SK-N-SH (cell line): ENCODE measurements at regions not wholly inside any gene's neighbourhood (a gene's known extent, or its start where the extent isn't known, plus 50 kb on each side); places are given as distances from the start of the nearest gene placed in this dataset.

Experiments
- CTCF ChIA-PET: fragments of 300-600, 350-600 bp; formaldehyde crosslinking; extraction: SDS; loops from one replicate; lab custom pipeline; 2021; lab: Yijun Ruan, JAX
- POLR2A ChIA-PET: fragments of 350-600 bp; sonication (Branson Sonifier 250); formaldehyde crosslinking; extraction: SDS; loops from one replicate; lab custom pipeline; 2020; ENCODE audit warnings: antibody characterized with exemption, inconsistent platforms; lab: Yijun Ruan, JAX
- DNase-seq: peaks from one replicate; pipeline ENCODE4 v3.0.0; 2012
- H2AFZ ChIP-seq: fragments of 200-600 bp; sonication (generic); 2 replicates; pipeline ENCODE4 v1.8.1; 2016; ENCODE audit warnings: antibody characterized with exemption, mild to moderate bottlenecking, low read depth
- H3F3A ChIP-seq: fragments of 200-600 bp; sonication (generic); replicated peaks from 2 replicates; pipeline ENCODE3; 2016; ENCODE audit warnings: antibody characterized with exemption, mild to moderate bottlenecking; ENCODE audit not compliant: insufficient read depth
- H3K27ac ChIP-seq, 2 experiments: fragments of 200-500 bp in 1 of 2; fragments of 200-600 bp in 1 of 2; sonication (Bioruptor generic) in 1 of 2; sonication (generic), shearing (Covaris generic) in 1 of 2; 2 replicates each; pipeline versions ENCODE4 v1.5.1 to v1.6.1; 2014 to 2016; ENCODE audit warnings: low read depth in 2 of 2, inconsistent platforms in 1 of 2, low read length in 1 of 2, mild to moderate bottlenecking in 1 of 2, mixed read lengths in 1 of 2
- H3K27me3 ChIP-seq: fragments of 200-600 bp; sonication (generic), shearing (Covaris generic); 2 replicates; pipeline ENCODE4 v1.6.1; 2016; ENCODE audit warnings: mixed run types; ENCODE audit not compliant: insufficient read depth
- H3K36me3 ChIP-seq, 2 experiments: fragments of 200-500 bp in 1 of 2; fragments of 200-600 bp in 1 of 2; sonication (Bioruptor generic) in 1 of 2; sonication (generic) in 1 of 2; replicated peaks in 1 of 2; 2 replicates each; pipeline versions ENCODE3 to v1.5.1; 2014 to 2016; ENCODE audit warnings: low read length in 1 of 2, mild to moderate bottlenecking in 1 of 2; ENCODE audit not compliant: insufficient read depth in 2 of 2, control insufficient read depth in 1 of 2
- H3K4me1 ChIP-seq, 2 experiments: fragments of 200-500 bp in 1 of 2; fragments of 200-600 bp in 1 of 2; sonication (Bioruptor generic) in 1 of 2; sonication (generic), shearing (Covaris generic) in 1 of 2; 2 replicates each; pipeline versions ENCODE4 v1.5.1 to v1.6.1; 2014 to 2016; ENCODE audit warnings: low read depth in 1 of 2, low read length in 1 of 2, mixed run types in 1 of 2; ENCODE audit not compliant: insufficient read depth in 2 of 2, control insufficient read depth in 1 of 2
- H3K4me2 ChIP-seq: fragments of 200-600 bp; sonication (generic), shearing (Covaris generic); 2 replicates; pipeline ENCODE4 v1.6.1; 2017; ENCODE audit warnings: mixed run types
- H3K4me3 ChIP-seq, 2 experiments: fragments of 200-500 bp in 1 of 2; fragments of 200-600 bp in 1 of 2; sonication (Bioruptor generic) in 1 of 2; sonication (generic), shearing (Covaris generic) in 1 of 2; 2 replicates each; pipeline versions ENCODE4 v1.5.1 to v1.8.1; 2014 to 2016; ENCODE audit warnings: low read depth in 2 of 2, inconsistent platforms in 1 of 2, low read length in 1 of 2, mild to moderate bottlenecking in 1 of 2, mixed read lengths in 1 of 2, moderate library complexity in 1 of 2
- H3K79me2 ChIP-seq: fragments of 200-600 bp; sonication (generic); 2 replicates; pipeline ENCODE4 v1.8.1; 2017; ENCODE audit warnings: mild to moderate bottlenecking; ENCODE audit not compliant: insufficient read depth
- H3K9ac ChIP-seq: fragments of 200-600 bp; sonication (generic); 2 replicates; pipeline ENCODE4 v1.6.1; 2017; ENCODE audit warnings: mixed run types
- H3K9me2 ChIP-seq: fragments of 200-600 bp; sonication (generic); 2 replicates; pipeline ENCODE4 v1.6.1; 2017; ENCODE audit warnings: mixed run types
- H3K9me3 ChIP-seq: fragments of 200-600 bp; sonication (generic); 2 replicates; pipeline ENCODE4 v1.6.1; 2017; ENCODE audit warnings: mixed run types, mild to moderate bottlenecking, moderate library complexity
- H4K20me1 ChIP-seq: fragments of 200-600 bp; sonication (generic); 2 replicates; pipeline ENCODE4 v1.6.1; 2017; ENCODE audit warnings: mild to moderate bottlenecking, mixed run types; ENCODE audit not compliant: insufficient read depth
- CHD2 ChIP-seq: fragments of 150-350 bp; IDR thresholded peaks from 2 replicates; pipeline ENCODE4 v1.6.1; 2018; ENCODE audit warnings: low read length; ENCODE audit not compliant: partially characterized antibody
- CTCF ChIP-seq: fragments of 200-600 bp; sonication (generic); IDR thresholded peaks from 2 replicates; pipeline ENCODE4 v1.6.1; 2017; ENCODE audit warnings: antibody characterized with exemption, mild to moderate bottlenecking, moderate library complexity
- ELF1 ChIP-seq: IDR thresholded peaks from 2 replicates; pipeline ENCODE4 v1.4.0; 2012
- EZH2phosphoT487 ChIP-seq: fragments of 200-600 bp; sonication (generic); IDR thresholded peaks from 2 replicates; pipeline ENCODE4 v1.6.1; 2017; ENCODE audit warnings: low read depth, mixed run types, mild to moderate bottlenecking, antibody characterized with exemption, moderate library complexity, borderline replicate concordance
- FOXM1 ChIP-seq: IDR thresholded peaks from 2 replicates; pipeline ENCODE4 v1.4.0; 2012; ENCODE audit warnings: low read depth, mild to moderate bottlenecking
- GABPA ChIP-seq: IDR thresholded peaks from 2 replicates; pipeline ENCODE4 v1.4.0; 2012; ENCODE audit warnings: low read depth, mild to moderate bottlenecking
- GATA2 ChIP-seq: sonication (generic); formaldehyde crosslinking; IDR thresholded peaks from 2 replicates; pipeline ENCODE4 v1.5.0; 2020; ENCODE audit warnings: mild to moderate bottlenecking, missing genetic modification reagents
- JUND ChIP-seq: IDR thresholded peaks from 2 replicates; pipeline ENCODE4 v1.4.0; 2012
- NFIC ChIP-seq: IDR thresholded peaks from 2 replicates; pipeline ENCODE4 v1.4.0; 2012; ENCODE audit warnings: borderline replicate concordance
- NRF1 ChIP-seq: IDR thresholded peaks from 2 replicates; pipeline ENCODE4 v1.6.1; 2012; ENCODE audit warnings: low read depth, mild to moderate bottlenecking, low read length
- POLR2AphosphoS5 ChIP-seq: IDR thresholded peaks from 2 replicates; pipeline ENCODE4 v1.6.1; 2012; ENCODE audit warnings: low read depth, low read length
- RAD21 ChIP-seq: IDR thresholded peaks from 2 replicates; pipeline ENCODE4 v1.6.1; 2012; ENCODE audit warnings: mild to moderate bottlenecking, low read length
- RCOR1 ChIP-seq: fragments of 150-350 bp; IDR thresholded peaks from 2 replicates; pipeline ENCODE4 v1.6.1; 2017; ENCODE audit warnings: antibody characterized with exemption, low read length
- RFX5 ChIP-seq: IDR thresholded peaks from 2 replicates; pipeline ENCODE4 v1.6.1; 2012; ENCODE audit warnings: mild to moderate bottlenecking, improper control_type of control experiment, low read length
- RXRA ChIP-seq: IDR thresholded peaks from 2 replicates; pipeline ENCODE4 v1.4.0; 2012; ENCODE audit warnings: low read depth, mild to moderate bottlenecking, borderline replicate concordance
- SMC3 ChIP-seq: IDR thresholded peaks from 2 replicates; pipeline ENCODE4 v1.6.1; 2012; ENCODE audit warnings: low read depth, low read length, improper control_type of control experiment
- TCF12 ChIP-seq: IDR thresholded peaks from 2 replicates; pipeline ENCODE4 v1.4.0; 2012
- TEAD4 ChIP-seq: IDR thresholded peaks from 2 replicates; pipeline ENCODE4 v1.4.0; 2012; ENCODE audit warnings: mild to moderate bottlenecking, borderline replicate concordance; ENCODE audit not compliant: insufficient read depth
- WGBS: methylation state at CpG from one replicate; pipeline ENCODE4 v1.1.6; 2017; ENCODE audit warnings: low lambda C conversion rate; 5-methylcytosine and 5-hydroxymethylcytosine counted together
- TF ChIP-seq, protein P1 (sequence below): IDR thresholded peaks from 2 replicates; pipeline ENCODE4; 2012
- TF ChIP-seq, protein P2 (sequence below): fragments of 150-350 bp; IDR thresholded peaks from 2 replicates; pipeline ENCODE4 v1.6.1; 2016; ENCODE audit warnings: mild to moderate bottlenecking, low read depth, low read length
- TF ChIP-seq, protein P3 (sequence below): IDR thresholded peaks from 2 replicates; pipeline ENCODE4 v1.4.0; 2012; ENCODE audit warnings: low read depth

DNA sequence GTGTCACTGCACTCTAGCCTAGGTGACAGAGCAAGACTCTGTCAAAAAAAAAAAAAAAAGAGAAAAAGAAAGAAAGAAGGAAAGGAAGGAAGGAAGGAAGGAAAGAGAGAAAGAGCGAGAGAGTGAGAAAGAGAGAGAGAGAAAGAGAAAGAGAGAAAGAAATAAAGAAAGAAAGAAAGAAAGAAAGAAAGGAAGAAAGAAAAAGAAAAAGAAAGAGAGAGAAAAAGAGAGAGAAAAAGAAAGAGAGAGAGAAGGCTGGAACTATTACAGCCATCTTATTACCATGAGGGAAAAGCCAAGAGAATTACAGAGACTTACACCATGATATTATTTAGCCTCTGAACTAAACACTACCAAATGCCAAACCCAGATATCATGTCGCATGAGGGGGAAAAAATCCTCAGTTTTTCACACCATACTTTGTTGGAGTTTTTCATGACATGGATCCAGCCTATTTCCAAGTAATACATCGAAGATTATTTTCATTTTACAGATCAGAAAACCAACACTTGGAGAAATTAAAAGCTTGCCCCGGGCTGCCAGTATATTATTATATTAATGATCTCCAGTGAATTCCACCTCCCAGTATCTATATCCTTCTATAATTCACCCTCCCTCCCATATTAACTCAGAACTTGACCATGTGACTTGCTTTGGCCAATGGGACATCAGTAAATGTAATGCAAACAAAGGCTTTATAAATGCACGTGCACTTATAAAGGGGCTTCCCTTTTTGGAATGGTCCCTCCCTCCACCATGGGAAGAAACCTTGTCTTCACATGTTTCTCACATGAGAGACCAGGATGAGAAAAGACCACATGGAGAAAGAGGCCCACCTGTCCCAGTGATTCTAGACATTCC is 148.6 kb downstream of the MIS18A start:
- no peak overlapping the region for H3K4me2 ChIP-seq
- H3K4me1 ChIP-seq, result peaks cover 0 to 9% of the 10 kb centered on the region in 2 experiments; a peak in 1 of 4 replicates
- 58% methylated on average over 5 of the region's 5 CpGs for WGBS
- no peaks in the 10 kb centered on the region for H3K9me2 ChIP-seq
- CTCF ChIA-PET, result no interaction called here
- H3K79me2 ChIP-seq, result no peaks in the 10 kb centered on the region
- no peak overlapping the region for H3K9ac ChIP-seq
- H3F3A ChIP-seq, result no peaks in the 10 kb centered on the region
- H4K20me1 ChIP-seq, result no peaks in the 10 kb centered on the region
- TF ChIP-seq SMC3, result no peak
- TF ChIP-seq JUND, result no peak
- no peak for TF ChIP-seq RCOR1
- TF ChIP-seq, protein P1, sequence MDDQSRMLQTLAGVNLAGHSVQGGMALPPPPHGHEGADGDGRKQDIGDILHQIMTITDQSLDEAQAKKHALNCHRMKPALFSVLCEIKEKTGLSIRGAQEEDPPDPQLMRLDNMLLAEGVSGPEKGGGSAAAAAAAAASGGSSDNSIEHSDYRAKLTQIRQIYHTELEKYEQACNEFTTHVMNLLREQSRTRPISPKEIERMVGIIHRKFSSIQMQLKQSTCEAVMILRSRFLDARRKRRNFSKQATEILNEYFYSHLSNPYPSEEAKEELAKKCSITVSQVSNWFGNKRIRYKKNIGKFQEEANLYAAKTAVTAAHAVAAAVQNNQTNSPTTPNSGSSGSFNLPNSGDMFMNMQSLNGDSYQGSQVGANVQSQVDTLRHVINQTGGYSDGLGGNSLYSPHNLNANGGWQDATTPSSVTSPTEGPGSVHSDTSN, result no peak
- TF ChIP-seq CHD2, result no peak
- no peak for TF ChIP-seq EZH2phosphoT487
- TF ChIP-seq FOXM1, result no peak
- no peak for TF ChIP-seq NFIC
- TF ChIP-seq, protein P2, sequence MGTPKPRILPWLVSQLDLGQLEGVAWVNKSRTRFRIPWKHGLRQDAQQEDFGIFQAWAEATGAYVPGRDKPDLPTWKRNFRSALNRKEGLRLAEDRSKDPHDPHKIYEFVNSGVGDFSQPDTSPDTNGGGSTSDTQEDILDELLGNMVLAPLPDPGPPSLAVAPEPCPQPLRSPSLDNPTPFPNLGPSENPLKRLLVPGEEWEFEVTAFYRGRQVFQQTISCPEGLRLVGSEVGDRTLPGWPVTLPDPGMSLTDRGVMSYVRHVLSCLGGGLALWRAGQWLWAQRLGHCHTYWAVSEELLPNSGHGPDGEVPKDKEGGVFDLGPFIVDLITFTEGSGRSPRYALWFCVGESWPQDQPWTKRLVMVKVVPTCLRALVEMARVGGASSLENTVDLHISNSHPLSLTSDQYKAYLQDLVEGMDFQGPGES, result no peak
- TF ChIP-seq TCF12, result no peak
- TF ChIP-seq ELF1, result no peak
- no peak for TF ChIP-seq NRF1
- no peak for TF ChIP-seq GATA2 (CRISPR knock-in tag)
- no peak for TF ChIP-seq RXRA
- TF ChIP-seq TEAD4, result no peak
- no peak for TF ChIP-seq RFX5
- no peak for TF ChIP-seq POLR2AphosphoS5
- DNase-seq, result no peak
- H2AFZ ChIP-seq, result no peak overlapping the region
- no peak overlapping the region for H3K27ac ChIP-seq
- no peaks in the 10 kb centered on the region for H3K36me3 ChIP-seq
- POLR2A ChIA-PET, result no interaction called here
- no peaks in the 10 kb centered on the region for H3K27me3 ChIP-seq
- H3K9me3 ChIP-seq, result no peaks in the 10 kb centered on the region
- no peak overlapping the region for H3K4me3 ChIP-seq

DNA sequence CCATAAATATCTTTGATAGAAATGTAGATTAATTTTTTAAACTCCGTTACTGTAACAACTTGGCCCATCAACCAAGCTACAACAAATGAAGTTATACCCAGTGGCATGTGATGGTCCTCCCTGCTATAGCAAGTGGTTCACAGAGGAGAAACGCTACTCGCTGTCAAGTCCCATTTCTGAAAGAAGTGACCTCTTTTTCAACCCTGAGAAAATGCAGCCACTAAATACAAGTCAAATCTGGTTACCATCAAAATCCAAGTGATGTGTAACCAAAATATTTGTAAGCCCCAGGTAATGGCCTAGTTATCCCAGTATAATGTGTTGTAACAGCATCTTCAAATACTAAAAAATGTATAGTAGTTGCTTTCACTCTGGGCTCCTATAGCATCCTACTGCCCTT is 151.8 kb downstream of the MIS18A start:
- no peak overlapping the region for H3K9ac ChIP-seq
- no peaks in the 10 kb centered on the region for H3F3A ChIP-seq
- H3K4me1 ChIP-seq, result no peaks in the 10 kb centered on the region; a peak in 1 of 4 replicates
- H3K36me3 ChIP-seq, result no peaks in the 10 kb centered on the region
- no peaks in the 10 kb centered on the region for H3K9me2 ChIP-seq
- no peak overlapping the region for H3K4me3 ChIP-seq
- ChIA-PET POLR2A (no interaction called here), CTCF (interaction anchor here (1.2 kb wide), 1 partner anchor 131 kb away, joined by 4 read pairs; no protein-coding TSS in a partner anchor)
- no peak overlapping the region for H2AFZ ChIP-seq
- H3K9me3 ChIP-seq, result no peaks in the 10 kb centered on the region
- DNase-seq, result no peak
- no peak overlapping the region for H3K27ac ChIP-seq
- TF ChIP-seq ELF1, result no peak
- TF ChIP-seq RFX5, result no peak
- TF ChIP-seq GABPA, result no peak
- TF ChIP-seq RAD21, result no peak
- no peak for TF ChIP-seq CTCF
- TF ChIP-seq, protein P1, result no peak
- no peak for TF ChIP-seq FOXM1
- no peak for TF ChIP-seq NRF1
- no peak for TF ChIP-seq RXRA
- TF ChIP-seq EZH2phosphoT487, result no peak
- TF ChIP-seq NFIC, result no peak
- no peak for TF ChIP-seq CHD2
- TF ChIP-seq, protein P3, sequence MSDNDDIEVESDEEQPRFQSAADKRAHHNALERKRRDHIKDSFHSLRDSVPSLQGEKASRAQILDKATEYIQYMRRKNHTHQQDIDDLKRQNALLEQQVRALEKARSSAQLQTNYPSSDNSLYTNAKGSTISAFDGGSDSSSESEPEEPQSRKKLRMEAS, result no peak
- TF ChIP-seq SMC3, result no peak
- TF ChIP-seq TEAD4, result no peak
- WGBS, result 55% methylated on average over 3 of the region's 3 CpGs
- no peaks in the 10 kb centered on the region for H4K20me1 ChIP-seq
- no peaks in the 10 kb centered on the region for H3K79me2 ChIP-seq
- H3K4me2 ChIP-seq, result no peak overlapping the region
- no peaks in the 10 kb centered on the region for H3K27me3 ChIP-seq
